SK-N-SH (cell line): ENCODE measurements at regions not wholly inside any gene's neighbourhood (a gene's known extent, or its start where the extent isn't known, plus 50 kb on each side); places are given as distances from the start of the nearest gene placed in this dataset.

ENCODE experiments used
- CTCF ChIA-PET: fragments of 300-600, 350-600 bp; formaldehyde crosslinking; extraction: SDS; loops from one replicate; lab custom pipeline; 2021; lab: Yijun Ruan, JAX
- POLR2A ChIA-PET: fragments of 350-600 bp; sonication (Branson Sonifier 250); formaldehyde crosslinking; extraction: SDS; loops from one replicate; lab custom pipeline; 2020; ENCODE audit warnings: antibody characterized with exemption, inconsistent platforms; lab: Yijun Ruan, JAX
- DNase-seq: peaks from one replicate; pipeline ENCODE4 v3.0.0; 2012
- H2AFZ ChIP-seq: fragments of 200-600 bp; sonication (generic); 2 replicates; pipeline ENCODE4 v1.8.1; 2016; ENCODE audit warnings: antibody characterized with exemption, mild to moderate bottlenecking, low read depth
- H3F3A ChIP-seq: fragments of 200-600 bp; sonication (generic); replicated peaks from 2 replicates; pipeline ENCODE3; 2016; ENCODE audit warnings: antibody characterized with exemption, mild to moderate bottlenecking; ENCODE audit not compliant: insufficient read depth
- H3K27ac ChIP-seq, 2 experiments: fragments of 200-500 bp in 1 of 2; fragments of 200-600 bp in 1 of 2; sonication (Bioruptor generic) in 1 of 2; sonication (generic), shearing (Covaris generic) in 1 of 2; 2 replicates each; pipeline versions ENCODE4 v1.5.1 to v1.6.1; 2014 to 2016; ENCODE audit warnings: low read depth in 2 of 2, inconsistent platforms in 1 of 2, low read length in 1 of 2, mild to moderate bottlenecking in 1 of 2, mixed read lengths in 1 of 2
- H3K27me3 ChIP-seq: fragments of 200-600 bp; sonication (generic), shearing (Covaris generic); 2 replicates; pipeline ENCODE4 v1.6.1; 2016; ENCODE audit warnings: mixed run types; ENCODE audit not compliant: insufficient read depth
- H3K36me3 ChIP-seq, 2 experiments: fragments of 200-500 bp in 1 of 2; fragments of 200-600 bp in 1 of 2; sonication (Bioruptor generic) in 1 of 2; sonication (generic) in 1 of 2; replicated peaks in 1 of 2; 2 replicates each; pipeline versions ENCODE3 to v1.5.1; 2014 to 2016; ENCODE audit warnings: low read length in 1 of 2, mild to moderate bottlenecking in 1 of 2; ENCODE audit not compliant: insufficient read depth in 2 of 2, control insufficient read depth in 1 of 2
- H3K4me1 ChIP-seq, 2 experiments: fragments of 200-500 bp in 1 of 2; fragments of 200-600 bp in 1 of 2; sonication (Bioruptor generic) in 1 of 2; sonication (generic), shearing (Covaris generic) in 1 of 2; 2 replicates each; pipeline versions ENCODE4 v1.5.1 to v1.6.1; 2014 to 2016; ENCODE audit warnings: low read depth in 1 of 2, low read length in 1 of 2, mixed run types in 1 of 2; ENCODE audit not compliant: insufficient read depth in 2 of 2, control insufficient read depth in 1 of 2
- H3K4me2 ChIP-seq: fragments of 200-600 bp; sonication (generic), shearing (Covaris generic); 2 replicates; pipeline ENCODE4 v1.6.1; 2017; ENCODE audit warnings: mixed run types
- H3K4me3 ChIP-seq, 2 experiments: fragments of 200-500 bp in 1 of 2; fragments of 200-600 bp in 1 of 2; sonication (Bioruptor generic) in 1 of 2; sonication (generic), shearing (Covaris generic) in 1 of 2; 2 replicates each; pipeline versions ENCODE4 v1.5.1 to v1.8.1; 2014 to 2016; ENCODE audit warnings: low read depth in 2 of 2, inconsistent platforms in 1 of 2, low read length in 1 of 2, mild to moderate bottlenecking in 1 of 2, mixed read lengths in 1 of 2, moderate library complexity in 1 of 2
- H3K79me2 ChIP-seq: fragments of 200-600 bp; sonication (generic); 2 replicates; pipeline ENCODE4 v1.8.1; 2017; ENCODE audit warnings: mild to moderate bottlenecking; ENCODE audit not compliant: insufficient read depth
- H3K9ac ChIP-seq: fragments of 200-600 bp; sonication (generic); 2 replicates; pipeline ENCODE4 v1.6.1; 2017; ENCODE audit warnings: mixed run types
- H3K9me2 ChIP-seq: fragments of 200-600 bp; sonication (generic); 2 replicates; pipeline ENCODE4 v1.6.1; 2017; ENCODE audit warnings: mixed run types
- H3K9me3 ChIP-seq: fragments of 200-600 bp; sonication (generic); 2 replicates; pipeline ENCODE4 v1.6.1; 2017; ENCODE audit warnings: mixed run types, mild to moderate bottlenecking, moderate library complexity
- H4K20me1 ChIP-seq: fragments of 200-600 bp; sonication (generic); 2 replicates; pipeline ENCODE4 v1.6.1; 2017; ENCODE audit warnings: mild to moderate bottlenecking, mixed run types; ENCODE audit not compliant: insufficient read depth
- ELF1 ChIP-seq: IDR thresholded peaks from 2 replicates; pipeline ENCODE4 v1.4.0; 2012
- EZH2phosphoT487 ChIP-seq: fragments of 200-600 bp; sonication (generic); IDR thresholded peaks from 2 replicates; pipeline ENCODE4 v1.6.1; 2017; ENCODE audit warnings: low read depth, mixed run types, mild to moderate bottlenecking, antibody characterized with exemption, moderate library complexity, borderline replicate concordance
- FOSL2 ChIP-seq: IDR thresholded peaks from 2 replicates; pipeline ENCODE4 v1.4.0; 2012; ENCODE audit warnings: low read depth, mild to moderate bottlenecking, moderate library complexity, borderline replicate concordance
- GATA2 ChIP-seq: sonication (generic); formaldehyde crosslinking; IDR thresholded peaks from 2 replicates; pipeline ENCODE4 v1.5.0; 2020; ENCODE audit warnings: mild to moderate bottlenecking, missing genetic modification reagents
- JUND ChIP-seq: IDR thresholded peaks from 2 replicates; pipeline ENCODE4 v1.4.0; 2012
- RAD21 ChIP-seq: IDR thresholded peaks from 2 replicates; pipeline ENCODE4 v1.6.1; 2012; ENCODE audit warnings: mild to moderate bottlenecking, low read length
- RFX5 ChIP-seq: IDR thresholded peaks from 2 replicates; pipeline ENCODE4 v1.6.1; 2012; ENCODE audit warnings: mild to moderate bottlenecking, improper control_type of control experiment, low read length
- SMC3 ChIP-seq: IDR thresholded peaks from 2 replicates; pipeline ENCODE4 v1.6.1; 2012; ENCODE audit warnings: low read depth, low read length, improper control_type of control experiment
- TEAD4 ChIP-seq: IDR thresholded peaks from 2 replicates; pipeline ENCODE4 v1.4.0; 2012; ENCODE audit warnings: mild to moderate bottlenecking, borderline replicate concordance; ENCODE audit not compliant: insufficient read depth
- USF1 ChIP-seq: IDR thresholded peaks from 2 replicates; pipeline ENCODE4 v1.4.0; 2012; ENCODE audit warnings: low read depth, borderline replicate concordance
- WGBS: methylation state at CpG from one replicate; pipeline ENCODE4 v1.1.6; 2017; ENCODE audit warnings: low lambda C conversion rate; 5-methylcytosine and 5-hydroxymethylcytosine counted together
- TF ChIP-seq, protein P1 (sequence below): fragments of 200-600 bp; sonication (generic); IDR thresholded peaks from 2 replicates; pipeline ENCODE4 v1.6.1; 2017; ENCODE audit warnings: antibody characterized with exemption, mild to moderate bottlenecking, moderate library complexity
- TF ChIP-seq, protein P2 (sequence below): IDR thresholded peaks from 2 replicates; pipeline ENCODE4 v1.6.1; 2012; ENCODE audit warnings: mild to moderate bottlenecking, low read depth, low read length, moderate library complexity

GRCh38 chr3:102529452-102529851, 94.6 kb downstream of the ZPLD1 start:
- Histone ChIP-seq H3K36me3 (no peaks in the 10 kb centered on the region), H3K4me3 (no peak overlapping the region), H3K4me2 (no peak overlapping the region), H2AFZ (no peak overlapping the region), H3K27me3 (no peaks in the 10 kb centered on the region), H3K4me1 (no peaks in the 10 kb centered on the region; a peak in 1 of 4 replicates), H3K79me2 (no peaks in the 10 kb centered on the region), H4K20me1 (no peaks in the 10 kb centered on the region), H3K27ac (no peak overlapping the region), H3F3A (no peaks in the 10 kb centered on the region), H3K9ac (no peak overlapping the region), H3K9me3 (no peaks in the 10 kb centered on the region), H3K9me2 (no peaks in the 10 kb centered on the region)
- ChIA-PET POLR2A (interaction anchor here (0.9 kb wide), 1 partner anchor 300 kb away, joined by 3 read pairs; no protein-coding TSS in a partner anchor), CTCF (interaction anchor here (0.8 to 6.2 kb wide), 5 partner anchors 9 to 717 kb away, joined by 3 to 46 read pairs (median 4); no protein-coding TSS in a partner anchor)
- TF ChIP-seq RAD21 (peak; percentile 63), SMC3 (peak; percentile 51), JUND (no peak)
- TF ChIP-seq, protein P1, sequence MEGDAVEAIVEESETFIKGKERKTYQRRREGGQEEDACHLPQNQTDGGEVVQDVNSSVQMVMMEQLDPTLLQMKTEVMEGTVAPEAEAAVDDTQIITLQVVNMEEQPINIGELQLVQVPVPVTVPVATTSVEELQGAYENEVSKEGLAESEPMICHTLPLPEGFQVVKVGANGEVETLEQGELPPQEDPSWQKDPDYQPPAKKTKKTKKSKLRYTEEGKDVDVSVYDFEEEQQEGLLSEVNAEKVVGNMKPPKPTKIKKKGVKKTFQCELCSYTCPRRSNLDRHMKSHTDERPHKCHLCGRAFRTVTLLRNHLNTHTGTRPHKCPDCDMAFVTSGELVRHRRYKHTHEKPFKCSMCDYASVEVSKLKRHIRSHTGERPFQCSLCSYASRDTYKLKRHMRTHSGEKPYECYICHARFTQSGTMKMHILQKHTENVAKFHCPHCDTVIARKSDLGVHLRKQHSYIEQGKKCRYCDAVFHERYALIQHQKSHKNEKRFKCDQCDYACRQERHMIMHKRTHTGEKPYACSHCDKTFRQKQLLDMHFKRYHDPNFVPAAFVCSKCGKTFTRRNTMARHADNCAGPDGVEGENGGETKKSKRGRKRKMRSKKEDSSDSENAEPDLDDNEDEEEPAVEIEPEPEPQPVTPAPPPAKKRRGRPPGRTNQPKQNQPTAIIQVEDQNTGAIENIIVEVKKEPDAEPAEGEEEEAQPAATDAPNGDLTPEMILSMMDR = peak; percentile 26
- 82% methylated on average over 2 of the region's 3 CpGs for WGBS
- peak; percentile 5 for DNase-seq

GRCh38 chr3:102530415-102531181, 95.8 kb downstream of the ZPLD1 start:
- H4K20me1 ChIP-seq = no peaks in the 10 kb centered on the region
- no peak for TF ChIP-seq TEAD4
- TF ChIP-seq EZH2phosphoT487 = no peak
- peak; percentile 59; the same call in 1 of the 2 replicates for TF ChIP-seq FOSL2
- no peak for TF ChIP-seq ELF1
- no peak for TF ChIP-seq RFX5
- 0 out of 2 replicates have a peak, but pooled peaks have one; percentile 25 for TF ChIP-seq JUND
- TF ChIP-seq, protein P2, sequence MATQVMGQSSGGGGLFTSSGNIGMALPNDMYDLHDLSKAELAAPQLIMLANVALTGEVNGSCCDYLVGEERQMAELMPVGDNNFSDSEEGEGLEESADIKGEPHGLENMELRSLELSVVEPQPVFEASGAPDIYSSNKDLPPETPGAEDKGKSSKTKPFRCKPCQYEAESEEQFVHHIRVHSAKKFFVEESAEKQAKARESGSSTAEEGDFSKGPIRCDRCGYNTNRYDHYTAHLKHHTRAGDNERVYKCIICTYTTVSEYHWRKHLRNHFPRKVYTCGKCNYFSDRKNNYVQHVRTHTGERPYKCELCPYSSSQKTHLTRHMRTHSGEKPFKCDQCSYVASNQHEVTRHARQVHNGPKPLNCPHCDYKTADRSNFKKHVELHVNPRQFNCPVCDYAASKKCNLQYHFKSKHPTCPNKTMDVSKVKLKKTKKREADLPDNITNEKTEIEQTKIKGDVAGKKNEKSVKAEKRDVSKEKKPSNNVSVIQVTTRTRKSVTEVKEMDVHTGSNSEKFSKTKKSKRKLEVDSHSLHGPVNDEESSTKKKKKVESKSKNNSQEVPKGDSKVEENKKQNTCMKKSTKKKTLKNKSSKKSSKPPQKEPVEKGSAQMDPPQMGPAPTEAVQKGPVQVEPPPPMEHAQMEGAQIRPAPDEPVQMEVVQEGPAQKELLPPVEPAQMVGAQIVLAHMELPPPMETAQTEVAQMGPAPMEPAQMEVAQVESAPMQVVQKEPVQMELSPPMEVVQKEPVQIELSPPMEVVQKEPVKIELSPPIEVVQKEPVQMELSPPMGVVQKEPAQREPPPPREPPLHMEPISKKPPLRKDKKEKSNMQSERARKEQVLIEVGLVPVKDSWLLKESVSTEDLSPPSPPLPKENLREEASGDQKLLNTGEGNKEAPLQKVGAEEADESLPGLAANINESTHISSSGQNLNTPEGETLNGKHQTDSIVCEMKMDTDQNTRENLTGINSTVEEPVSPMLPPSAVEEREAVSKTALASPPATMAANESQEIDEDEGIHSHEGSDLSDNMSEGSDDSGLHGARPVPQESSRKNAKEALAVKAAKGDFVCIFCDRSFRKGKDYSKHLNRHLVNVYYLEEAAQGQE = no peak
- no peak for TF ChIP-seq USF1
- TF ChIP-seq SMC3 = no peak
- no peak for TF ChIP-seq GATA2 (CRISPR knock-in tag)
- no peaks in the 10 kb centered on the region for H3K27me3 ChIP-seq
- H3K27ac ChIP-seq = no peak overlapping the region
- H3K4me2 ChIP-seq = no peak overlapping the region
- H3K9ac ChIP-seq = no peak overlapping the region
- CTCF ChIA-PET = interaction anchor here (1.0 to 6.2 kb wide), 2 partner anchors 292 to 301 kb away, joined by 3 to 46 read pairs; no protein-coding TSS in a partner anchor
- no peak overlapping the region for H3K4me3 ChIP-seq
- H3K9me3 ChIP-seq = no peaks in the 10 kb centered on the region
- no peaks in the 10 kb centered on the region for H3K36me3 ChIP-seq
- no peaks in the 10 kb centered on the region for H3K79me2 ChIP-seq
- no peaks in the 10 kb centered on the region for H3K4me1 ChIP-seq
- H3K9me2 ChIP-seq = no peaks in the 10 kb centered on the region
- 49% methylated on average over 4 of the region's 4 CpGs for WGBS
- DNase-seq = no peak
- no peak overlapping the region for H2AFZ ChIP-seq
- POLR2A ChIA-PET = no interaction called here
- H3F3A ChIP-seq = no peaks in the 10 kb centered on the region
